Left kidney (tissue), 1 donor: ENCODE measurements at regions not wholly inside any gene's neighbourhood (a gene's known extent, or its start where the extent isn't known, plus 50 kb on each side); places are given as distances from the start of the nearest gene placed in this dataset.
"Not testable (repeated sequence)": the region's sequence is repeated elsewhere in the genome, so short reads cannot be mapped to it uniquely, and the experiment has no call there.

Source experiments
- DNase-seq: peaks from one replicate; pipeline ENCODE4 v3.0.0-alpha.2; 2013

DNA sequence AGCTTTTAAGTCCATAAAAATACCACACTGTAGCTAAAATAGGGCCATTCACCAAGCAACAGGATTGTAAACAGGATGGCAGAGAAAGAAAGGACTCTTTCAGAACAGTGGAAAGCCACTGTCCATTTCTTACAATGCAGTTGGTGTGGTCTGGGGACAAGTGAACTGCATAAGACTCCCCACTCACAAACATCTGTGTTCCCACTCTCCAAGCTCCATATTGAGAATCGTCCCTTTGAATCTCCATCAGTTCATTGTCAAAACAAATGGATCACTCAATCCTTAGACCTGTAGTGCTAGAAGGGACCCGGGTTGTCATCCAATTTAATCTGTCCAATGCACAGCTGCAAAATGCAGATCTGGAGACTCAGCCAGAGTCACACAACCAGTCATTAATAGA is 347.4 kb upstream of the KLHL29 start:
- no peak for DNase-seq

DNA sequence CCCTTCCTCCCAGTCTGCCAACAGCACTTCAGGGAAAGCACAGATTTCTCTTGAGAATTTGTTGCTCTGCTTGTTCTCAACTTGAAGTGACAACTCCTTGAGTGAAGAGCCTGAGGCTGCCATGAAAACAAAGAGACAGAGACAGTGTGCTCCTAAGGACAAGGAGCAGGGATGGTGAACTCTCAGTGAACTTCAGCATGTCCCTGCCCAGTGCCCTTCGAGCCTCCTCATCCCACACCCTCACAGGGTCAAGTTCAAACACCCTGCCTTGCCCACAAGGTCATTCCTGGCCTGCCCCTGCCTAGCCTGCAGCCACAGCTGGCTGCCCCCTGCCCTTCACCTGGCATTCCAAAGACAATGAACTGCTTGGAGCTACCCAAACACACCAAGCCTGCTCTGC is 343.5 kb upstream of the KLHL29 start:
- DNase-seq = no peak

DNA sequence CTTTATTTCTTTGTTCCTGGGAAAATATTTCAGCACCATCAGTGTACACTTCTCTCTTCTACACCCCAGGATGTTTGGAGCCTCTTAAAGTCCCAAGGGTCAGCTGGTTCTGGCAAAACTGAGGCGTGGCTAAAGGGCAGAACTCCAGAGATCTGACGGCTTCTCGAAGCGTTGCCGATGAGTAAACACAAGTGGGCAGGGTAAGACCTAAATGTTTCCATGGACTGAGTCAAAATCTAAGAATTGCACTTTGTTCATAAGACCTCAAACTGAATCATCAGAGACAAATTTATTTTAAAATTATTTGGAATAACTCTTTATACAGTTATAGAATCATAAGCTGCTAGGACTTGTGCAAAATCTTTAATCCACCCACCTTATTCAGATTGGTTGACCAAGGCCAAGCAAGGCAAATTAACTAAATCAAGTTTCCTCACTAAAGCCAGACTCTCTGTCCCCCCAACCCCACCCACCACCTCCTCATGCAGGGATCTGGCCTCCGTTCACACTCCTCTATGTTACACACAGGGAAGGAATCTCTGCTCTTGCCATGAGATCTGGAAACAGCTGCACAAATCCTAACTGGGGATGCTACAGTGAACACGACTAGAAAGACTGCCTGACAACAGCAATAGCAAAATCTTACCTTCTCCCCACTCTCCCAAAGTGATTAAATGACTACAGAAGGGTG is 342.6 kb upstream of the KLHL29 start:
- DNase-seq = no peak

DNA sequence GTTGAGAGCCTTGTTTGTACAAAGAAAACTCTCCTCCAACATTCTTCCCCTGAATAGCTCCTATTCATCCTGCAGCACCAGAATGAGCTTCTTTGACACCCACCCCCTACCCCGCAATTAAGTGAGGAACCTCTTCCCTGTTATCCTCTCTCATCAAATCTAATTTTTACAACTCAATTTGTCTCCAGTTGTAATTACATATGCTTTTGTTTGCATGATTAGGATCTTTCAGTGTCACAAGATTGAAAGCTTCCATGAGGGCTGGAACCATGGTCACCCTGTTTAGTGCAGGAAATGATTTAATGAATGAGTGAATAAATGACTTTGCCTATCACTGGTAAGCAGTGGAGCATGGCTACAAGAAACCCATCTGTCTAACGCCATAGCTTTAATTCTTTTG is 334.6 kb upstream of the KLHL29 start:
- DNase-seq = no peak

DNA sequence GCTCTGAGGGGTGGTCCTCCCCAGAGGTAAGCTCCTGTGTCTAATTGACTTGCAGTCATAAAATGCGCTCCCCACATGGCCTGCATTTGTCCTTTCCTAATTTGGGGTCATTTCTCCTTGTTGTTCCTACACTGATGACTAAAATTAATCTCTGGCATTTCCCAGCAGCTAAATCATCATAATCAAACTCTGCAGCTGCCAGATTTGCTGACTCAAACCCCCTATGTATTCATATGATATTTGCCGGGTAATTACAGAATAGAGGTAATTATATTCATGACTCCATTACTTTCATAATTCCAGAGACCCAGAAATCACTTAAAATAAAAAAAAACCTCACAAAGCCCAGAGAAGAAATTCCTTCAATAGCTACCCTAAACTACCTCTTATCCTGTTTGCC is 331.4 kb upstream of the KLHL29 start:
- no peak for DNase-seq

DNA sequence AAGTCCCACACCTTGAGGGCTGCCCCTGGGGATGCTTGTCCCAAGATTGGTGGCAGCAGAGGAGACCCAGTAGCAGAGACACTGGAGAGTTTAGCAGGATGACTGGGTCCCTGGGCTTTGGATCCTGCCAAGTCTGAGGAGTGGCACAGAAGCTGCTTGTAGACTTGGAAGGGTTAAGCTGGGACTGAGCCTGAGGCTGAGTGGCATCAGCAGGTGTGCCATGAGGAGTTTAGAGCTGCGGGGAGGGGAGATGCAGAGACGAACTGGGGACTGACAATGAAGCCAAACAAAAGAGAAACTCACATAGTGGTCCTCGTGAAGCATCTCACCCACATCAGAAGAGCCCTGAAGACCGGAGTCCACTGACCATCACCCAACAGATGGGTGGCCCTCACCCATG is 329.7 kb upstream of the KLHL29 start:
- DNase-seq = no peak

DNA sequence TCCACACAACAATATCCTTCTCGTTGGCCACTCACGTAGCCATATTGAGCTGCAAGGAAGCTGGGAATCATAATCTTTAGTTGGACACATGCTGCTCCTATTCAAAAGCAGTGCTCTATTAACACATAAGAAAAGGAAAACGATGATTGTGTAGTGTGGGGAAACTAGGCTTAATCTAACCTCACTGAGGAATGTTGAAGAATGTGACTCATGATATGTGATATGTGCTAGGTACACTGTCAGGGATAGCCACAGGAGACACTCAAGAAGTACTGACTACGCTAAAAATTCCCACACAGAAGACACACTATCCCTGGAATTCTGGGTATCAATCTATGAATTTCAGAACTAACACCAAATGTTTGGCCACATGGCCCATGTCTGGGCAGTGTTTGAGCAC is 328.1 kb upstream of the KLHL29 start:
- not testable (repeated sequence) for DNase-seq

DNA sequence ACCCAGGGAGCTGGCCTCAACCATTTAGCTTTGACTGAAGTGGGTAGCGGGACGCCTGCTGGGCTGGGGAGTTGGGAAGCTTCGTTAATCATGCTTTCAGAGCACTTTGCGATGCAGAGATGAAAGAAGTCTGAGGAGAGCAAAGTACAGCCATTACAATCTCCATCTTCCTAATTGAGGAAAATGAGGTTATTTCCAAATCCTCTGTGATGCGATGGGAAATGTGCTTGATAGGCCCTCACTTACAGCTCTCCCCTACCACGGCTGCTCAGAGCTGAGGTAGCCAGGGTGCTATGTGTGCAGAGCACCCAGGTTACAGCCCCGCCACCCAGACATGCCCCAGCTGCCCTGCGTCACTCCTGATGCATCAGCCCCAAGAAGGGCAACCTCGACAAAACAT is 326.5 kb upstream of the KLHL29 start:
- no peak for DNase-seq

DNA sequence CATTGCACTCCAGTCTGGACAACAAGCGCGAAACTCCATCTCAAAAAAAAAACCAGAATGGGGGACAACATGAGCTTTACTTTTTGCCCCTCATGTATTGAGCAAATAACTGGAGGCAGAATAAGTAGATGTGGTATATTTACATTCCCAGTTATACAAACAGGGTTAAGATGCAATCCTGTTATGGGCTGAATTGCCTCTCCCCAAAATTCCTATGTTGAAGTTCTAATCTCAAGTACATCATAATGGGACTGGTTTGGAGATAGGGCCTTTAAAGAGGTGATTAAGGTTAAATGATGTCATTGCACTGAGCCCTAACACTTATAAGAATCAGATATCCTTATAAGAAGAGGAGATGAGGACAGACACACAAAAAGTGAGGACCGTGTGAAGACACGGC is 319.8 kb upstream of the KLHL29 start:
- no peak for DNase-seq

DNA sequence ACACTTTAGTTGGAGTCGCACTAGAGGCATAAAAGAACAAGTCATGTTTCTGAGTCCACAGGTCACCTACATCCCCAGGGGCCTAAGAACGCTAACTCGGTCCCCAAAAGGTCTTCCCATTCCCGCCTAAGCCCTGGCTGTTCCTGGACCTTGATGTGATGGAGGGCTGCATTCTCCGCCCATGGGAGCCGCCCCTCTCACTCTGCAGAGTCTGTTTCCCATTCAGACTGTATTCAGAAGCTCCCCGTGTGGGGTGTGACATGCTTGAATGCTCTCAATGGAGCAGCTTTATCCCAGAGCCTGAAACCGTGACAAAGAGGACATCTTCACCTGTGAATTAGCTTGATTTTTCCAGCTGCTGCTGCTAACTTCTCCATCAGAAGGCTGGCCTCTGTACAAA is 319.0 kb upstream of the KLHL29 start:
- no peak for DNase-seq

DNA sequence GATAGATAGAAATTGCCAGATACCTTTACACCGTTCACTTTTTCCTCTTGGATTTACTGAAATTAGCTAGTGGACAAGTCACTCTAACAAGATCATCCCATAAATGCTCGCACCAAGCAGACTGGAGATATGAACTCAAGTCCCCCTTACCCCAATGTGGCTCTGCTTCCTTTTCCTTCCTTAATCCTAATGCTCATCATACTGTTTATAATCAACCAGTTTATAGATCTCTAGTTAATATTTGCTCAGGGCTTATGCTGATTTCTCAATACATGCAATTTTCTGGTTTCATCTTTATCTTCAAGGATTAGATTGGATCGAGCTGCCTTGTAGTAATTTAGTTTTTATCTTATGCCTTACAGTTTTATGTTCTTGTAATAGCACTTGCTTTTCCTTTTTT is 318.3 kb upstream of the KLHL29 start:
- no peak for DNase-seq

DNA sequence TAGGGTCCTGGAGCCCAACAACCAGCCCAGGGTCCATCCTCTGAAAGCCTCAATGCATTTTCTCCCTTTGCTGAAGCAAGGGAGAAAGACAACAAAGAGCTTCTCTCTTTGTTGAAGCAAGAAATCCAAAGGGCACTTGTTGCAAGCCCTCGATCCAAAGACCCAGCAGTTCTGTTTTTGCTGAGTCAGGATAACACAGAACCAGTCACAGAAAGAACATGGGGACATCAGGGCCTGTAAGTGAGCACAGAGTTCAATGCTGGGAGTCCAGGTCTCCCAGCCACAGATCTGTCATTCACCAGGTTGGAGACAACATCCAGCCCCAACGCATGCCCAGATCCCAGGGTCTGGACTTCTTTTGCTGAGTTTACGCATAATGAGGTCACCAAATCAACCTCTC is 315.8 kb upstream of the KLHL29 start:
- no peak for DNase-seq

DNA sequence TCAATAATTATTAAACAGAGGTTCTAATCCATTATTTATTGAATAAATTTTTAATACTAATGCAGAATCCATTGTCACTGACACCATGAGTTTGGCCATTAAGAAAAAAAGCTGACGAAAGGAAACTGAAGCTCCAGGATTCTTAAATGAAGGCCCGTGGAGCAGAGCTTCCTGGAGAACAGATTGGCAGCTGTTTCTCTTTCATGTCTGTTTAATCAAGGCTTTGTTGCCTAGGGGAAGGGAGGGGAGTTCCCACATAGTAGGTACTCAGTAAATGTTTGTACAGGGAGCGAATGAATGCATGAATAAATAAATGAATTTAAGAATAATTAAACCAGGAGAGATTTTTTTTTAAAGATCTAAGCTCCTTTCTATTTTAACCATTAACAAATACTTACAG is 315.1 kb upstream of the KLHL29 start:
- DNase-seq = no peak

DNA sequence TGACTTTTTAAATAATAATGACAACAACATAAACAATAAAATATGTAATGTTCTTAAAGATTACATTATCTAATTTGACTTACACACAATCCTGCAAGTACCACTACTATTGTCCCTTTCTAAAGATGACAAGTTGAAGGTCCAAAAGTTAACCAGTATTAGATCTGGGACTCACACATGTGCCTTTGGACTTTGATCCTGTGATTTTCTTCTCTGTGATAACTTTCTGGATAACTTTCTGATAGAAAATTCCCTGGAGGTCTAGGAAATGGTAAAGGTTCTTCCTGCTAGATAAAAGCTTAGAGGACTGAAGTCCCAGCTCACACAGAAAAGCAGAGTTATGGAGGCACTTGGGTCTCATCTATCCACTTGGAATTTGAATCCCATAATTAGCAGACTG is 311.9 kb upstream of the KLHL29 start:
- DNase-seq = no peak

DNA sequence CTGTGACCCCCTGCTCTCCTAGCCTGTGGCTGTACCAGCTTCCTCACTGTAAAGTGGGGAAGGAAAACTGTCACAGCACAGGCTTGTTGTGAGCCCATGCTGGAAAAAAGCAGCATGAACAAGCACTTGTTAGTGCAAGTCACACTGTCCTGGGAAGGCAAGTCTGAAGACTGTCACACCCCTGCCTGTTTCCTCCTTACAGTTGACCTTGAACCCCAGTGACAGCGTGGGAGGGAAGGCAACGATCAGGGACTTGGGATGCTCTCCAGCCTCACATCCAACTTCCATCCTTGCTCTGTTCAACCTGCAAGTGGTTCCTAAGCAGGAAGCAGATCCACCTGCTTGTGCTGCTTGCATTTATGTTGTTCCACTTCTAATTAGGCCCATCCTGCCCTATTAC is 311.3 kb upstream of the KLHL29 start:
- DNase-seq = no peak

DNA sequence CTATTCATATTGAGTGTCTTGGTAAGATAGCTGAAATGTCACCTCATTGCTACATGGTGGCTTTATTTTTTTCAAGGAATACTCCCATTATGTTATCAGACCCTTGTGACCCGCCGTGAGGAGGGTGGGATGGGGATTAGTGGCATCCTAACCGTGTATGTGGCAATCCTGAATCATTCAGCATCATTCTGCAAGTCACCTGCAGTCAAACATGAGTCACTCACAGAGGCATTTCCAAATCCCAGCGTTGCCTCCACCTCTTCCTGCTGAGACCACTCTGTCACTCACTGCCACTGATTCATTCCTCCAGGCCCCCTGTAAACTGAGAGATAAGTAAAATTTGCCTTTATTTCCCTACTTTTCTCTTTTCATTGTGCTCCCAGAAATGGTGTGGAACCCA is 307.4 kb upstream of the KLHL29 start:
- no peak for DNase-seq

DNA sequence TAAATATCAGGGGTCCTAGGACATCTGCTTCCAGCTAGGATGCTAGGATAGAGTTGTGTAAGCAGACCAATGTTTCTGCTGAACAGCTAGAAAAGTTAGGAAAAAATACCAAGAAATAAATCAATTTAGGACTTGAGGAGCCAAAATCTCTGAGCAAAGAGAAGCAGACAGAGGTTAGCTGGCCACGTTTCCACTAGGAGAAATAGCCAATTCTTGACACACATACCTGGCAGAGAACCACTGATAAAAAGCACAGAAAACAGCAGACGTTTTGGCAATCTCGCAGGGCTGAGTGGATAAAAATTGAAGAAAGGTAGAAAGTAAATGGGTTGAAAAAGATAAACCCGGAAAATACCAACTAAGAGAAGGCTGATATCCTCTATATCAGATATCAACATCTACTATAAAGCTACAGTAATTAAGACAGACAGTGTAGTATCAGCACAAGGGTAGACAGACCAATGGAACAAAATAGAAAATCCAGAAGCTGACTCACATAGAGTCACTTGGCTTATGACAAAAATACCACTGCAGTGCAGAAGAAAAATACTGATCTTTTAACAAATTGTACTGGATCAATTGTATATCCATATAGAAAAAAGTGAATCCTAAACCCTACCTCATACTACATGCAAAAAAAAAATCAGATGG is 306.1 kb upstream of the KLHL29 start:
- DNase-seq = no peak

DNA sequence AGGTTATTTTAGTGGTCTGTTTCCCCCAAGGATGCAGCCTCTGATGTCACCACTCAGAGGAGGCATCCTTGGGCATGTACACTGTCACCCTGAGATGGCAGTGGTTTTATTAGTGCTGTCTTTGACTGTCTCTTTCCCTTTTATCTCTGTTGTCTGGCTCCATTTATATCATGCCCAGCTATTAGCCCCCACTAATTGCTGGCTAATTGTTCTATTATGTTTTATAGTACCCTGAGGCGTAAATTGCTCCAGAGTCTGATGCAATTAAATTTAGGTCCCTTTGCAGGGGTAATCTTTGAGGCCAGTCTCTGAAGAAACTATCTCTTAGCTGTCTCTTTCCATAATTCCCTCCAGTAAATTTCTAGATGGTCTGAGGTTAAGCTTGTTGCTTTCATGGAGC is 301.0 kb upstream of the KLHL29 start:
- no peak for DNase-seq

DNA sequence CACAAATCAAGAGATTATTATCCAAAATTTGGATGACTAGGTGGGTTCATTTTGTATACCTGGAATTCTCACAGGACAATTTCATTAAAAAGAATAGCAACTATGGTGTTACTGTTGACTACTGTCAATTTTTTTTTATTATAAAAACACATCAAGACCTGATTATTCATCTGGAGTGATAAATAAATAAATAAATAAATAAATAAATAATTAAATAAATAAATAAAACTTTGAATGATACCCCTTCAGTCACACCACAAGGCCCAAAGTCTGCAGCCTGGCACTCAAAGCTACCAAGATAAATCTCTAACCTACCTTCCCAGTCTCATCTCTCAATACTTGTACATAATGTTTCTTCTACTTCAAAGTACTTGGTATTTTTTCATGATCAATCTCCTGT is 294.0 kb upstream of the KLHL29 start:
- no peak for DNase-seq

DNA sequence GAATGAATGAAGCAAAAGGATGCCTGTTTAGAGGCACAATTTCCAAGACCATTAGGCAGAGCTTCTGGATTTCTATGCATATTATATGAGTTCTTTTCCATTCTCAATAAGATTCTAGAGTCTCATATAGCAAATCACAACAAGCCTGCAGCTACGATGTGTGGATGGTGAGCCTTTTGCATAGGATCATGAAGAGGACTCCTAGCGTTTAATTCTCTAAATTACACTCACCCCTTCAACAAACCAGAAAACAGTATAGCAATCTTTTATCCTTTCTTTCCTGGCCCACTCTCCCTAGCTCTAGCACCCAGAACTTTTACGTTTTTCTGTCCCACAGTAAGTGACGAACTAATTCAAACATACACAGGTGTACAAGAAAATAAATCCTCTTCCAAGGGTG is 293.1 kb upstream of the KLHL29 start:
- DNase-seq = no peak

DNA sequence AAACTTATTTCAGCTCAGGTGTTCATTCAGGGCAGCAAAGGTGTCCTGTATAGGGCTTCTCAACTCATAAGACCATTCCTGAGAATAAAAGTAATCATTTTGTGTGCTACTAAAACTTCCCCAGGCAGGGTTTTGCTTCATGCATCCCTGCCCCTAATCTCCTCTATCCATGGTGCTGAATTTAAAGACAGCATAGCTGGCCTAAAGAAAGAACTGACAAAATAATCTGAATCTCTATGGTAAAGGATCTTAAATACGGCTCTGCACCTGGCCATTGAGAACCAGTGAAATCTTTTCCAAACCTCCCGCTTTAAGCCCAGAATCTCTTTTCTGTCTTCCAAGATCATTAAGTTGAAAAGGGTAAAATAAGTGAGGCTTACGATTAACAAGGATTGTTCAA is 292.1 kb upstream of the KLHL29 start:
- peak; percentile 72 for DNase-seq

DNA sequence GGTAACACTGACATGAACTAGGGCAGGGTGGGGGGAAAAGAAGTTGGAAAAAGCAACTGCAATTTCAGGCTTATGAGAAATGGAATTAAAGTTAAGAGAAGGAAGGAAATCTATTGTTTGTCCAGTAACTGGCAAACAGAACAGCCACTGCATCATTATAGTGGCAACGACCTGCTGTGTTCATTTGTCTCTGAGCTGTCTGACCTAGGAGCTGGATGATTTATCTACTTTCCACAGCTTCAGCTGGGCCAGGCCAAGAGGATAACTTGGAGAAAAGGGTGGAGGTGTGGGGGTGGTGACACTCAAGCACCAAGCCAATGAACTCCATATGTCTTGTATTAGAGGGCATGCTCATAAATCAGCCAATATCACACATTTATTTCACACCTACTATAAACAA is 291.5 kb upstream of the KLHL29 start:
- DNase-seq = no peak

DNA sequence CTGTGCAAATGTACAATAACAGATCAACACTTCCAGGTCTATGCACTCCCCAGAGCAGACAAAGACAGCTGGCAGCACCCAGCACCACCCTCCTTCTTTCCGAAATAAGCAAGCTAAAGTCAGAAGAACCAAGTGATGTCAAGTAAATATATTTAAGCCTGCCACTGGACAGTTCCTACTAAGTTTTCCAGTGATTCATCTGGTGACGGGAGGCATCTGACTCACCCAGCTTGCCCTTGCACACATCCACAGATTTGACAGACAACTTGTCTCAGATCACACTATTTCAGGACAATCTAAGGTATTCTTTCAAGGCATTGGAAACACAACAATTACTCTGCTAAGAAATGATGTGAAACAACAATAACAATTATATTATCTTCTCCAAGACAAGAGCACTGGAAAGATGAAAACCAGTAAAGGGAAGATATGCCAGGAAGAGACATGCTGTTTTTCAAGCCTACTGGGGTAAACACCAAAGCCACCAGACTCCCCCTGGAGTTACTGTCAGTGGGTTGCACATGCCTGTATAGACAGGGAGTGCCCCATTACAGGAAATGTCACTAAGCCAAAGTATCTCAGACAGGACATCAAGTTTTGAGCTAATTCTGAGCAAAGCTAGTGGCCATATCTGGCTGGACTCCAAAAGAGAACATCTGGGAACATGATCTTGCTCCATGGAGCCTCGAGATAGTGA is 287.9 kb upstream of the KLHL29 start:
- no peak for DNase-seq

DNA sequence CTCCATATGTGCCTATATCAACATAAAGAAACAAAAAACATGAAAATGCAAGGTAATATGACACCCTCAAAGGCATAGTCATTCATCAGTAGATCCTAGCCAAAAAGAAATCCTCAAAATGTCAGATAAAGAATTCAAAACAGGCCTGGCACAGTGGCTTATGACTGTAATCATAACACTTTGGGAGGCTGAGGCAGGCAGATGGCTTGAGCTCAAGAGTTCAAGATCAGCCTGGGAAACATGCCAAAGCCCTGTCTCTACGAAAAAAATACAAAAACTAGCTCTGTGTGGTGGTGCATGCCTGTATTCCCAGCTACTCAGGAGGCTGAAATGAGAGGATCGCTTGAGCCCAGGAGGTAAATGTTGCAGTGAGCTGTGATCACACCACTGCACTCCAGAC is 284.6 kb upstream of the KLHL29 start:
- no peak for DNase-seq
